ENCODE measurements at regions not wholly inside any gene's neighbourhood (a gene's known extent, or its start where the extent isn't known, plus 50 kb on each side); places are given as distances from the start of the nearest gene placed in this dataset.

DNA sequence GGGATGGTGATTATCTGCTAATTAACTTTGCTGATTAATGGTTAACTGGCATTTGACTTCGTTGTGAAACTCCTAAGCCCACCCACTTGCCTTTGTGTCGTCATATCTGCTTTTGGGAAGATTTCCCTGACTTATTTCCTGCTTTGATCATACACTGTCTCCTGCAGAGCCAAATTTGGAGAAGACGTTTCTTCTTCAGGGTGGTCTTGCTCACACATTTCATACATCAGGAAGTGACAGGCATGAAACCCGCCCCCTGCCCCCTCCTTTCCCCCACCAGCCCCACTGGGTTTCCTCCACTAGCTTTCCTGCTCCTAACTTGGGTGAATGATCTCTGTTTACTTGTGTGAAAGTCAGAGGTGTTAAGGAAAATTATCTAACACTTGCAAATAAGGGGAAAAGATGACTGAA lies 300.1 kb downstream of the TSN start:
- H4K91ac ChIP-seq (replicated peaks; ENCODE audit: insufficient read length, low read length): no peak overlapping the region
- ChIA-PET POLR2A (ENCODE audit: partially characterized antibody) (no interaction called here), CTCF (ENCODE audit: partially characterized antibody) (no interaction called here)
- H2AK5ac ChIP-seq (ENCODE audit: low read depth, low read length): no peak overlapping the region
- no peak overlapping the region for H3K9ac ChIP-seq (replicated peaks in 1 of 4; ENCODE audit: extremely low read depth in 1 of 4, low read depth in 3 of 4, low read length in 3 of 4)
- FAIRE-seq (no peak), DNase-seq (ENCODE audit: low read depth in 1 of 2, low spot score in 2 of 2) (no peak)
- H3K4ac ChIP-seq (replicated peaks; ENCODE audit: insufficient read length, low read depth, low read length): no peak overlapping the region
- H3K36me3 ChIP-seq (ENCODE audit: control insufficient read depth in 2 of 4, insufficient read depth in 4 of 4, low read length in 3 of 4): peaks cover 0 to 2% (median 0%) of the 10 kb centered on the region in 4 experiments; a peak in 1 of 8 replicates
- no peak overlapping the region for H3K23ac ChIP-seq (ENCODE audit: insufficient read length)
- no peaks in the 10 kb centered on the region for H4K20me1 ChIP-seq (replicated peaks in 1 of 2; ENCODE audit: control insufficient read depth in 1 of 2, insufficient read depth in 2 of 2, low read length in 2 of 2)
- H3K4me2 ChIP-seq (ENCODE audit: insufficient read depth in 1 of 2, low read depth in 2 of 2, low read length in 2 of 2): no peak overlapping the region; a peak in 1 of 4 replicates
- no peak overlapping the region for H2BK15ac ChIP-seq (ENCODE audit: low read length)
- TF ChIP-seq EZH2 (IDR thresholded peaks at IDR 0.05; ENCODE audit: low read depth, low read length, severe bottlenecking) (no peak), SAP30 (IDR thresholded peaks at IDR 0.05; ENCODE audit: insufficient read depth, insufficient replicate concordance, low read length) (no peak), NANOG (IDR thresholded peaks at IDR 0.05; ENCODE audit: insufficient read depth, low read depth, low read length, poor library complexity, severe bottlenecking) (no peak), TCF12 (IDR thresholded peaks at IDR 0.05; ENCODE audit: low read depth, low read length) (no peak)
- no peak overlapping the region for H2AFZ ChIP-seq (ENCODE audit: low read length)
- H3K79me2 ChIP-seq (ENCODE audit: control insufficient read depth in 1 of 2, insufficient read depth in 2 of 2, low read length in 2 of 2): no peaks in the 10 kb centered on the region
- no peak overlapping the region for H3K27ac ChIP-seq (ENCODE audit: low read depth, low read length)
- 51% methylated on average over 4 of the region's 4 CpGs; no CpG with 5 or more reads in 1 of the 2 experiments for WGBS, 2 experiments (ENCODE audit: extremely low coverage in 1 of 2, insufficient coverage in 1 of 2, insufficient read length in 1 of 2, insufficient replicate concordance in 2 of 2, low coverage in 1 of 2, low lambda C conversion rate in 2 of 2, missing lambda C conversion rate in 1 of 2)
- H3K4me1 ChIP-seq (replicated peaks in 1 of 4; ENCODE audit: control insufficient read depth in 3 of 4, insufficient read depth in 4 of 4, low read length in 3 of 4): peaks cover 2 to 6% (median 4%) of the 10 kb centered on the region in 4 experiments
- no peak overlapping the region for H2BK120ac ChIP-seq (replicated peaks; ENCODE audit: low read depth, low read length)
- no peaks in the 10 kb centered on the region for H3K27me3 ChIP-seq (replicated peaks in 1 of 4; ENCODE audit: control insufficient read depth in 3 of 4, extremely low read depth in 1 of 4, insufficient read depth in 3 of 4, low read length in 3 of 4)
- no peak overlapping the region for H2BK5ac ChIP-seq (ENCODE audit: low read depth, low read length)
- H3K79me1 ChIP-seq (ENCODE audit: low read depth, low read length): no peaks in the 10 kb centered on the region
- H4K5ac ChIP-seq (ENCODE audit: insufficient read length, low read depth, low read length): no peak overlapping the region
- H3K56ac ChIP-seq (replicated peaks; ENCODE audit: insufficient read length, low read depth, low read length): no peak overlapping the region
- no peak overlapping the region for H2BK20ac ChIP-seq (ENCODE audit: low read length)
- no peak overlapping the region for H2BK12ac ChIP-seq (ENCODE audit: low read depth, low read length)
- no peaks in the 10 kb centered on the region for H3K23me2 ChIP-seq (ENCODE audit: low read depth, low read length)
- H3K4me3 ChIP-seq (ENCODE audit: extremely low read depth in 1 of 4, insufficient read depth in 2 of 4, low read depth in 3 of 4, low read length in 4 of 4): no peak overlapping the region
- H3K18ac ChIP-seq (ENCODE audit: extremely low read depth, low read length): no peak overlapping the region
- H4K8ac ChIP-seq (ENCODE audit: extremely low read depth, insufficient read depth, low read length): no peak overlapping the region
- peaks cover 3 to 5% of the 10 kb centered on the region in 2 experiments; a peak in 1 of 4 replicates for H3K9me3 ChIP-seq (ENCODE audit: insufficient read depth in 2 of 2, low read depth in 1 of 2, low read length in 1 of 2)
- H3K14ac ChIP-seq (ENCODE audit: insufficient read length): no peak overlapping the region
